WTC11 (cell line): ENCODE measurements at regions not wholly inside any gene's neighbourhood (a gene's known extent, or its start where the extent isn't known, plus 50 kb on each side); places are given as distances from the start of the nearest gene placed in this dataset.

ENCODE experiments used
- ATAC-seq: fragments of 200-7000 bp; cut with Tn5 transposase; 2 replicates; pipeline ENCODE4 v1.10.0; 2021; ENCODE audit warnings: mild to moderate bottlenecking, moderate library complexity
- CTCF ChIA-PET: fragments of 300-600 bp; sonication (Branson Sonifier 250); formaldehyde crosslinking; loops from one replicate; lab custom pipeline; 2021; ENCODE audit warnings: antibody characterized with exemption; lab: Charles Lee
- POLR2A ChIA-PET: fragments of 350-600 bp; sonication (Branson Sonifier 250); formaldehyde crosslinking; loops from one replicate; lab custom pipeline; 2021; ENCODE audit warnings: antibody characterized with exemption; lab: Charles Lee
- DNase-seq: peaks from one replicate; pipeline ENCODE4 v3.0.0; 2021; ENCODE audit warnings: low spot score
- H3K27ac Mint-ChIP-seq: 2 replicates; pipeline ENCODE4 v1.8.0; 2021; ENCODE audit warnings: mixed read lengths
- H3K27me3 Mint-ChIP-seq: 2 replicates; pipeline ENCODE4 v1.8.0; 2021; ENCODE audit warnings: low read depth, mild to moderate bottlenecking, moderate library complexity, mixed read lengths
- H3K36me3 Mint-ChIP-seq: 2 replicates; pipeline ENCODE4 v1.8.0; 2021; ENCODE audit warnings: mixed read lengths
- H3K4me1 Mint-ChIP-seq: 2 replicates; pipeline ENCODE4 v1.8.0; 2022; ENCODE audit warnings: mixed read lengths
- H3K4me3 Mint-ChIP-seq: 2 replicates; pipeline ENCODE4 v1.8.0; 2021; ENCODE audit warnings: mild to moderate bottlenecking, moderate library complexity, mixed read lengths
- H3K9me3 Mint-ChIP-seq: 2 replicates; pipeline ENCODE4 v1.8.0; 2021; ENCODE audit warnings: mixed read lengths
- ATF2 ChIP-seq: sonication (generic); formaldehyde crosslinking; IDR thresholded peaks from 2 replicates; pipeline ENCODE4 v1.8.1; 2022; ENCODE audit warnings: low read depth, missing genetic modification reagents, borderline replicate concordance
- CREB1 ChIP-seq: sonication (generic); formaldehyde crosslinking; IDR thresholded peaks from 2 replicates; pipeline ENCODE4 v1.8.0; 2023; ENCODE audit warnings: mild to moderate bottlenecking, missing genetic modification reagents
- ESRRA ChIP-seq: sonication (generic); formaldehyde crosslinking; IDR thresholded peaks from 2 replicates; pipeline ENCODE4 v1.8.1; 2022; ENCODE audit warnings: mild to moderate bottlenecking, missing genetic modification reagents, borderline replicate concordance
- FOXJ3 ChIP-seq: sonication (generic); formaldehyde crosslinking; IDR thresholded peaks from 2 replicates; pipeline ENCODE4 v1.9.0; 2021; ENCODE audit warnings: missing genetic modification reagents, mild to moderate bottlenecking, borderline replicate concordance
- GRHL2 ChIP-seq: fragments of 250-450 bp; sonication (Bioruptor Pico); IDR thresholded peaks from 2 replicates; pipeline ENCODE4 v1.8.0; 2022; ENCODE audit warnings: mild to moderate bottlenecking, moderate library complexity; ENCODE audit not compliant: insufficient replicate concordance, severe bottlenecking
- HMGA2 ChIP-seq: fragments of 250-450 bp; sonication (Bioruptor Pico); IDR thresholded peaks from 2 replicates; pipeline ENCODE4 v1.4.0; 2021; ENCODE audit warnings: mild to moderate bottlenecking, moderate library complexity
- KAT7 ChIP-seq: sonication (generic); formaldehyde crosslinking; IDR thresholded peaks from 2 replicates; pipeline ENCODE4 v1.8.1; 2023; ENCODE audit warnings: missing genetic modification reagents, mild to moderate bottlenecking, borderline replicate concordance
- MLX ChIP-seq: sonication (generic); formaldehyde crosslinking; IDR thresholded peaks from 2 replicates; pipeline ENCODE4 v1.8.1; 2023; ENCODE audit warnings: mild to moderate bottlenecking, missing genetic modification reagents, moderate library complexity
- OVOL2 ChIP-seq: fragments of 250-450 bp; sonication (Bioruptor Pico); IDR thresholded peaks from 2 replicates; pipeline ENCODE4 v1.9.0; 2021; ENCODE audit warnings: mild to moderate bottlenecking, borderline replicate concordance
- RORB ChIP-seq: fragments of 250-450 bp; sonication (Bioruptor Pico); IDR thresholded peaks from 2 replicates; pipeline ENCODE4 v1.9.0; 2021; ENCODE audit warnings: mild to moderate bottlenecking
- SMAD4 ChIP-seq: sonication (generic); formaldehyde crosslinking; IDR thresholded peaks from 2 replicates; pipeline ENCODE4 v1.8.0; 2022; ENCODE audit warnings: mild to moderate bottlenecking, missing genetic modification reagents
- SP1 ChIP-seq: sonication (generic); formaldehyde crosslinking; conservative IDR thresholded peaks from 2 replicates; pipeline ENCODE4 v1.8.1; 2022; ENCODE audit warnings: missing genetic modification reagents
- ZNF219 ChIP-seq: sonication (generic); formaldehyde crosslinking; IDR thresholded peaks from 2 replicates; pipeline ENCODE4 v1.8.0; 2023; ENCODE audit warnings: missing genetic modification reagents, mild to moderate bottlenecking, borderline replicate concordance
- ZNF396 ChIP-seq: fragments of 250-450 bp; sonication (Bioruptor Pico); IDR thresholded peaks from 2 replicates; pipeline ENCODE4 v1.8.0; 2021; ENCODE audit warnings: mild to moderate bottlenecking, moderate library complexity, borderline replicate concordance
- ZSCAN18 ChIP-seq: fragments of 250-450 bp; sonication (Bioruptor Pico); IDR thresholded peaks from 2 replicates; pipeline ENCODE4 v2.1.2; 2022; ENCODE audit warnings: mild to moderate bottlenecking, moderate library complexity
- TF ChIP-seq, protein P1 (sequence below): fragments of 250-450 bp; sonication (Bioruptor Pico); IDR thresholded peaks from 2 replicates; pipeline ENCODE4 v1.9.0; 2021; ENCODE audit warnings: moderate library complexity, mild to moderate bottlenecking, inconsistent platforms, borderline replicate concordance
- TF ChIP-seq, protein P2 (sequence below): fragments of 250-450 bp; sonication (Bioruptor Pico); IDR thresholded peaks from 2 replicates; pipeline ENCODE4 v1.8.0; 2021; ENCODE audit warnings: mild to moderate bottlenecking
- TF ChIP-seq, protein P3 (sequence below): sonication (generic); formaldehyde crosslinking; conservative IDR thresholded peaks from 2 replicates; pipeline ENCODE4 v1.8.1; 2022; ENCODE audit warnings: mild to moderate bottlenecking, missing genetic modification reagents
- TF ChIP-seq, protein P4 (sequence below): sonication (generic); formaldehyde crosslinking; IDR thresholded peaks from 2 replicates; pipeline ENCODE4 v1.8.0; 2023; ENCODE audit warnings: missing genetic modification reagents, mild to moderate bottlenecking, borderline replicate concordance

- TF ChIP-seq, protein P1, sequence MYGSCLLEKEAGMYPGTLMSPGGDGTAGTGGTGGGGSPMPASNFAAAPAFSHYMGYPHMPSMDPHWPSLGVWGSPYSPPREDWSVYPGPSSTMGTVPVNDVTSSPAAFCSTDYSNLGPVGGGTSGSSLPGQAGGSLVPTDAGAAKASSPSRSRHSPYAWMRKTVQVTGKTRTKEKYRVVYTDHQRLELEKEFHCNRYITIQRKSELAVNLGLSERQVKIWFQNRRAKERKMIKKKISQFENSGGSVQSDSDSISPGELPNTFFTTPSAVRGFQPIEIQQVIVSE (CRISPR knock-in tag) = no peak
- TF ChIP-seq SMAD4 = no peak
- no peak for TF ChIP-seq ESRRA (CRISPR knock-in tag)
- TF ChIP-seq GRHL2 = no peak
- TF ChIP-seq ZNF396 = no peak
- DNase-seq = no peak
Observed at GRCh38 chr20:60422848-60423247, 464.6 kb downstream of the CDH26 start.

GRCh38 chr20:60424267-60424902 is 466.2 kb downstream of the CDH26 start:
- no peaks in the 10 kb centered on the region for H3K36me3 Mint-ChIP-seq
- ChIA-PET POLR2A (no interaction called here), CTCF (no interaction called here)
- no peaks in the 10 kb centered on the region for H3K4me1 Mint-ChIP-seq
- no peak overlapping the region for H3K4me3 Mint-ChIP-seq
- H3K9me3 Mint-ChIP-seq = peaks cover 11% of the 10 kb centered on the region; the same call in 1 of the 2 replicates
- H3K27ac Mint-ChIP-seq = no peak overlapping the region
- ATAC-seq = no peak
- peaks cover 30% of the 10 kb centered on the region for H3K27me3 Mint-ChIP-seq
- no peak for DNase-seq
- no peak for TF ChIP-seq CREB1 (CRISPR knock-in tag)
- TF ChIP-seq, protein P2, sequence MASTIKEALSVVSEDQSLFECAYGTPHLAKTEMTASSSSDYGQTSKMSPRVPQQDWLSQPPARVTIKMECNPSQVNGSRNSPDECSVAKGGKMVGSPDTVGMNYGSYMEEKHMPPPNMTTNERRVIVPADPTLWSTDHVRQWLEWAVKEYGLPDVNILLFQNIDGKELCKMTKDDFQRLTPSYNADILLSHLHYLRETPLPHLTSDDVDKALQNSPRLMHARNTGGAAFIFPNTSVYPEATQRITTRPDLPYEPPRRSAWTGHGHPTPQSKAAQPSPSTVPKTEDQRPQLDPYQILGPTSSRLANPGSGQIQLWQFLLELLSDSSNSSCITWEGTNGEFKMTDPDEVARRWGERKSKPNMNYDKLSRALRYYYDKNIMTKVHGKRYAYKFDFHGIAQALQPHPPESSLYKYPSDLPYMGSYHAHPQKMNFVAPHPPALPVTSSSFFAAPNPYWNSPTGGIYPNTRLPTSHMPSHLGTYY (CRISPR knock-in tag) = no peak
- TF ChIP-seq ZNF219 (CRISPR knock-in tag) = no peak
- no peak for TF ChIP-seq HMGA2
- TF ChIP-seq KAT7 (CRISPR knock-in tag) = no peak
- no peak for TF ChIP-seq ZSCAN18 (CRISPR knock-in tag)
- TF ChIP-seq, protein P3, sequence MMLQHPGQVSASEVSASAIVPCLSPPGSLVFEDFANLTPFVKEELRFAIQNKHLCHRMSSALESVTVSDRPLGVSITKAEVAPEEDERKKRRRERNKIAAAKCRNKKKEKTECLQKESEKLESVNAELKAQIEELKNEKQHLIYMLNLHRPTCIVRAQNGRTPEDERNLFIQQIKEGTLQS (CRISPR knock-in tag) = no peak
- no peak for TF ChIP-seq FOXJ3 (CRISPR knock-in tag)
- no peak for TF ChIP-seq SP1
- TF ChIP-seq ATF2 (CRISPR knock-in tag) = no peak
- no peak for TF ChIP-seq GRHL2
- TF ChIP-seq, all 79 proteins: peak for 0

More at GRCh38 chr20:60422848-60423247, 464.6 kb downstream of the CDH26 start:
- no peak overlapping the region for H3K4me3 Mint-ChIP-seq
- no peak overlapping the region for H3K27ac Mint-ChIP-seq
- ChIA-PET POLR2A (no interaction called here), CTCF (interaction anchor here (0.7 to 1.0 kb wide), 2 partner anchors 51 to 1006 kb away, joined by 3 to 4 read pairs; no protein-coding TSS in a partner anchor)
- H3K36me3 Mint-ChIP-seq = no peaks in the 10 kb centered on the region
- H3K4me1 Mint-ChIP-seq = no peaks in the 10 kb centered on the region
- peaks cover 5% of the 10 kb centered on the region; the same call in 1 of the 2 replicates for H3K9me3 Mint-ChIP-seq
- no peak for ATAC-seq
- peaks cover 33% of the 10 kb centered on the region for H3K27me3 Mint-ChIP-seq

DNA sequence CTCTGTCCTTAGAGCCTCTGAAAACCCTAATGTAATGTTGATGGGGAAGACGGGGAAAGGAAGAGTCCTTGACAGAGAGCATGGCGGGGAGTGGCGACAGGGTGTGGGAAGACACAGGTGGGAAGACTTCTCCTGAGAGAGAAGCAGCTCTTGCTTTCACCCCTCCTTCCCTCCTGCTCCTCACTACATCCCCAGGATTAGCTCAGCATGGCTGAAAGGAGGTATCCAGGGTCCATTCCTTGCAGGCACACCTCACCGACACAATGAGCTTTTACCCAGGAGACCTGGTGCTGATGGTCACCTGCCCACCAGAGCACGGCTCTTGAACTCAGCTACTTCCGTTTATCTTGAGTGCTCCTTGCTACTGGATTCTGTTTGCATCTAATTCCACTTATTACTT is 469.3 kb downstream of the CDH26 start:
- Mint-ChIP-seq H3K27ac (no peak overlapping the region), H3K4me1 (peaks cover 15% of the 10 kb centered on the region), H3K4me3 (no peak overlapping the region), H3K27me3 (peaks cover 31% of the 10 kb centered on the region), H3K36me3 (no peaks in the 10 kb centered on the region), H3K9me3 (peaks cover 17% of the 10 kb centered on the region; the same call in 1 of the 2 replicates)
- CTCF ChIA-PET = interaction anchor here (0.5 kb wide), 1 partner anchor 165 kb away, joined by 5 read pairs; no protein-coding TSS in a partner anchor
- POLR2A ChIA-PET = no interaction called here
- DNase-seq (no peak), ATAC-seq (no peak)
- no peak for TF ChIP-seq HMGA2
- TF ChIP-seq, protein P4, sequence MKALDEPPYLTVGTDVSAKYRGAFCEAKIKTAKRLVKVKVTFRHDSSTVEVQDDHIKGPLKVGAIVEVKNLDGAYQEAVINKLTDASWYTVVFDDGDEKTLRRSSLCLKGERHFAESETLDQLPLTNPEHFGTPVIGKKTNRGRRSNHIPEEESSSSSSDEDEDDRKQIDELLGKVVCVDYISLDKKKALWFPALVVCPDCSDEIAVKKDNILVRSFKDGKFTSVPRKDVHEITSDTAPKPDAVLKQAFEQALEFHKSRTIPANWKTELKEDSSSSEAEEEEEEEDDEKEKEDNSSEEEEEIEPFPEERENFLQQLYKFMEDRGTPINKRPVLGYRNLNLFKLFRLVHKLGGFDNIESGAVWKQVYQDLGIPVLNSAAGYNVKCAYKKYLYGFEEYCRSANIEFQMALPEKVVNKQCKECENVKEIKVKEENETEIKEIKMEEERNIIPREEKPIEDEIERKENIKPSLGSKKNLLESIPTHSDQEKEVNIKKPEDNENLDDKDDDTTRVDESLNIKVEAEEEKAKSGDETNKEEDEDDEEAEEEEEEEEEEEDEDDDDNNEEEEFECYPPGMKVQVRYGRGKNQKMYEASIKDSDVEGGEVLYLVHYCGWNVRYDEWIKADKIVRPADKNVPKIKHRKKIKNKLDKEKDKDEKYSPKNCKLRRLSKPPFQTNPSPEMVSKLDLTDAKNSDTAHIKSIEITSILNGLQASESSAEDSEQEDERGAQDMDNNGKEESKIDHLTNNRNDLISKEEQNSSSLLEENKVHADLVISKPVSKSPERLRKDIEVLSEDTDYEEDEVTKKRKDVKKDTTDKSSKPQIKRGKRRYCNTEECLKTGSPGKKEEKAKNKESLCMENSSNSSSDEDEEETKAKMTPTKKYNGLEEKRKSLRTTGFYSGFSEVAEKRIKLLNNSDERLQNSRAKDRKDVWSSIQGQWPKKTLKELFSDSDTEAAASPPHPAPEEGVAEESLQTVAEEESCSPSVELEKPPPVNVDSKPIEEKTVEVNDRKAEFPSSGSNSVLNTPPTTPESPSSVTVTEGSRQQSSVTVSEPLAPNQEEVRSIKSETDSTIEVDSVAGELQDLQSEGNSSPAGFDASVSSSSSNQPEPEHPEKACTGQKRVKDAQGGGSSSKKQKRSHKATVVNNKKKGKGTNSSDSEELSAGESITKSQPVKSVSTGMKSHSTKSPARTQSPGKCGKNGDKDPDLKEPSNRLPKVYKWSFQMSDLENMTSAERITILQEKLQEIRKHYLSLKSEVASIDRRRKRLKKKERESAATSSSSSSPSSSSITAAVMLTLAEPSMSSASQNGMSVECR (CRISPR knock-in tag) = no peak
- TF ChIP-seq OVOL2 (CRISPR knock-in tag) = no peak
- TF ChIP-seq MLX (CRISPR knock-in tag) = no peak
- no peak for TF ChIP-seq RORB (CRISPR knock-in tag)
